A204.1 (cell line): ENCODE measurements at regions not wholly inside any gene's neighbourhood (a gene's known extent, or its start where the extent isn't known, plus 50 kb on each side); places are given as distances from the start of the nearest gene placed in this dataset.
"Not testable (repeated sequence)": the region's sequence is repeated elsewhere in the genome, so short reads cannot be mapped to it uniquely, and the experiment has no call there.

ENCODE experiments used
- FAIRE-seq: peaks from 2 replicates; lab custom pipeline; 2012; peaks lifted over from hg19 to GRCh38; lab: Jason Lieb, UNC

DNA sequence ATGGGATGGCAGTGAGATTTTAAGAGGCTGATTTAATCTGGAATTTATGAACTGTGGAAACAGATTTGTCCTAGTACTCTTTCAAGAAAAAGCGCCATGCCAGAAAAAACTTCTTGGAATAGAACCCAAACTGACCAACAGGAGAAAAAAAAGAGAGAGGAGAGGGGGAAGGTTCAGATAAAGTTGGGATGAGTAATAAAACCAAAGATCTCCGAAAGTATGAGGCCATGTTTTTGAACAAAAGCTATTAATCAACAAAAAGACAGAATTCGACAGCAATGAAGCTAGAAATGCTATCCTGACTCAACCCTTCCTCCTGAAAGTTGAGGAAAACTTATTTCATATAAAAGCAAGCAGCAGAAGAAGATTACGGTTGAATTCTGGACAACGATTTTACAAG is 135.5 kb downstream of the CEMIP2 start:
- no peak for FAIRE-seq

DNA sequence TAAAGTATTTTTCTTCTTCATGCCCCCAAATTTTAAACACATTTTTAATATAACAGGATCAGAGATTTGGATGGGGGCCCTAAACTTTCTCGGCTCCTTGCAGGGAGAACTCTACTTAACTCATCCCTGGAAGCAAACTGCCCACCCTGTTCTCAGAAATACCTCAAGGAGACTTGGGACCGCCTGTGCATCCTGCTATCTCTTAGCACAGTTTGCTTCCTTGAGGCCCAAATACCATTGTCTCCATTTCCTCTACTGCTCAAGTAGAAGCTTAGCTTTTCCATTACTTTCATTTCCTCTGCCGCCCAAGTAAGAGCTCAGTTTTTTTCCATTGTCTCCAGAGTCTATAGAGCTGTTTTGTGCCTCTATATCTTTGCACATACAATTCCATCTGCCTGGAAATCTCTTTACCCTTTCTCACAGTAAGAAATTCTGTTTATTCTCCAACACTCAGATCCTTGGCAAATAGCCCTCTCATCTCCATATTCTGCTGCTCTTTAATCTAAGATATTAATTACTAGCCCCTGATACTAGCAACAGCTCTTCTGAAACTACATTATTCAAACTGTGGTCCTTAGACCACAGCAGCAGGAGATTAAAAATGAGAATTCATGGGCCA is 137.8 kb downstream of the CEMIP2 start:
- FAIRE-seq: no peak

DNA sequence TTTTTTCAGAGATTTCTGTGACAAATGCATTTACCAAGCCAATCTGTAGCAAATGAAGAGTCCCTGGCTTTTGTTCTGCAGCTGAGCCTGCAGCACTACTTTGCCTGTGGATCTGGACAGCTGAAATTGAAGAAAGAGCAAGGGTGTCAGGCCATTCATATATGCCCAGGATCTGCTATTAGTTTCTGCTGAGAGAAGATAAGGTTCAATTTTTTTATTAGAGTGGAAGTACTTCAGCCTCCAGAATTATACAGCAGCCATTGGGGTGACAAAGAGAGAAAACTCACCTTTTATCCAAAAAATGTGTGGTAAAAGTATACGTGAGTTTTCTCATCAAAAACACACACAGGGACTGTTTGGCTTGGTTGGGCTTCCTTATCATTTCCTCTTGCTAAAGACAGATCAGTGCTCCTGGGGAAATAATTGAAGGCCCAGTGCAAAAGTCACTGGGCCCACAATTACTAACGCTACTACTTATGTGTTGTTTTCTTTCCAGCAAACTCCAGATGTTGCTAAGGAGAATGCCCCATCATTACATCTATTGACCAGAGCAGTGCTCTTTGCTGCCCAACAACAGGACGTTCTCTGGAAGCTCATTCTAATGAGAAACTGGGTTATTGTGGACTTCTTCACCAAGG is 138.6 kb downstream of the CEMIP2 start:
- FAIRE-seq: no peak

DNA sequence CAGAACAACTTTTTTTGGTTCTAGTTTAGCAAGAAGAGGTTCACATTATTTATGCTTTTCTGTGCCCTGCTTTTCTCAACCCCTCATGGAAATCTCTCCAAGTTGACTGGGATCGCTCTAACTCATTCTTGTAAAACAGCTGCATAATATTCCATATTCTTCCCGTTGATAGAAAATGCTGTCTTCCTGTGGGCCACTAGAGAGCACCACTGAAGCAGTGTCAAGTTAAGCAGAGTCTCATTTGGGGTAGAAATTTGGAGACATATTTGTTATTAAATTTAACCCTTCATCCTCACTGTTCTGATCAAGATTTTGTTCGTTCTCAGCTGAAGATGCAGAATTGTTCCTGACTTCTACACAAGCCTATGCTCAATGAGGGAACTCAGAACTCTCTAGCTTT is 140.1 kb downstream of the CEMIP2 start:
- no peak for FAIRE-seq

DNA sequence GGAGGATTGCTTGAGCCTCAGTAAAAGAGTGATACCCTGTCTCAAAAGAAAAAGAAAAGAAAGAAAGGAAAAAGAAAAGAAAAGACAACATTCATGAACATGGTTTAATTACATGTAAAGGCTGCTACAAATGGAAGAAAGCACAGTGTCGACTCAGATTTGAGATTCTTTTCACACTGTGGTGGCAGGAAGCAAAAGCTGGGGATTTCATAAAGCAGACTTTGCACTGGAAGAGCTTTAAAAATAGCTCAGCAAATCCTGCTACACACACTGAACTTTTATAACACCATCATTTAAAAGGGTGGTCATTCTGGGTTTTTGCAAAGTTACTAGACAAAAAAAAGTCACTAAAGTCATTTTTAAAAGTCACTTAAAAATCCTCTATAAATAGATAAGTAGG is 140.8 kb downstream of the CEMIP2 start:
- FAIRE-seq: no peak

DNA sequence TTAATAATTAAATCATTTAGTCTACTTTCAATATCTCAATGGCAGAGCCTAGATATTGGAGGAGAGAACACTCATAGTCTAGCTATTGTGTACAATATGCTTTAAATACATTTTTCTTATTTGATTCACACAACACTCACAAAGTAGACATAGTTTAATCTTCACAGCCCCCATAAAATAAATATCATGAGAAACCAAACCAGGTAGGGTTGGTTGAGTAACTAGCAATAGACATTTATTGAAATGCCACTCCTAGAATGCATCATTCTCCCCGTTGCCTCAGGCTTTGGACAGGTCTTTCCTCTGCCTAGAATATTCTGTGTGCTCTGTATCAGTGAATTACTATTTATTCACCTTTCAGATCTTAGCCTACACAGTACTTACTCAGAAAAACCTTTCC is 141.9 kb downstream of the CEMIP2 start:
- no peak for FAIRE-seq

DNA sequence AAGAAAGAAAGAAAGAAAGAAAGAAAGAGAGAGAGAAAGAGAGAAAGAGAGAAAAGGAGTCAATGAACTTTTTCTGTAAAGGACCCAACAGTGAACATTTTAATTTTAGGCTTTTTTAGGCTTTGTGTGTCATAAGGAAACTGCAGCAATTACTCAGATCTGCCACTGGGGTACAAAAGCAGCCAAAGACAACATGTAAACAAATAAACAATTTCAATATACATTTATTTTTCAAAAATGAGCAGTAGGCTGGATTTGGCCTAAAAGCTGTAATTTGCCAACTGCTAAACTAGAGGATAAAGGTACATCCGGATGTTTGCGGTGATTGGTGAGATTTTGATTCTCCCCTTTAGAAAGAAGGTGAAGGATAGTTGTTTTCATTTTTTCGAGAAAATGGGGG is 143.6 kb downstream of the CEMIP2 start:
- FAIRE-seq: no peak

DNA sequence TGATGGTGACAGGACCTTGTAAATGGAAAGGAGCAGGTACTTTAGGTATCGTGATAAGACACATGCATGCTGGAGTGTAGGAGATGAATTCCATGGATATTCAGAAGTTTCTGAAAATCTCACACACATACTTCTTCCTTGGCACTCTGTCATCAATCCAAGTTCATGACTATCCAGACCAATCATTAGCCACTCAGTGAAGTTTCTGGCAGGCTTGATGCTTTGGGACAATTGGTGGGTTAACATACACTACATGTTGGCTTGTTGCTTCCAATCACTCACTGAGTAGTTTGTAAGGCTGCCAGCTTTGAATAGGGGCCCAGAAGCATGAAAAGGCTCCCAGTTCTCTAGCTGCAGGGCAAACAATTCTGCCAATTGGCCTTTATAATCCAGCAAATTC is 147.6 kb downstream of the CEMIP2 start:
- FAIRE-seq: no peak

DNA sequence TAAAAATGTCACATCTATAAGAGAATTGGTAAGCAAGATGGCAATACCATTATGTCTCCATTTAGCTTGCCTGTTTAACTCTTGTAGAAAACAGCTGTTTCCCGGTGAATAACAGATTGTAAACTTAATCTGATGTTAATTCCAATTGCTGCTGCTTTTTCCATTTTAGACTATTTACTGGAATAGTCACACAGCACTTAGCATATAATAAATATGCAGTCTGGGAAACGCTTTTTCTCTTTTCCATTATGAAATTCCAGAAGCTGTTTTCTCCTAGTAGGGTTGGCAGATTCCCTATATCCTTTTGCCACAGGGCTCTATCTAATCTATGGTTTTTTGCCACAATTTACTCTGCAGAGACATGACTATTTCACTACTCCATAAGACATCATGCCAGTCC is 148.0 kb downstream of the CEMIP2 start:
- no peak for FAIRE-seq

DNA sequence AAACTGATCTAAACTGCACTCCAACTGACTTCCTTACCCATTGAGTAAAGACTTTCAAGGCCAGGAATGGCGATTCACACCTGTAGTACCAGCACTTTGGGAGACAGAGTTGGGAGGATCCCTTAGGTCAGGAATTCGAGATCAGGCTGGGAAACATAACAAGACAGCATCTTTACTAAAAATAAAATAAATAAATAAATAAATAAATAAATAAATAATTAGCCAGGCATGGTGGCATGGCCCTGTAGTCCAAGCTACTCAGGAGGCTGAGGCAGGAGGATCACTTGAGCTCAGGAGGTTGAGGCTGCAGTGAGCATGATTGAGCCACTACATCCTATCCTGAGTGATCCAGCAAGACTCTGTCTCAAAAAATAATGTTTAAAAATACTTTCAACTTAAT is 148.4 kb downstream of the CEMIP2 start:
- FAIRE-seq: no peak

DNA sequence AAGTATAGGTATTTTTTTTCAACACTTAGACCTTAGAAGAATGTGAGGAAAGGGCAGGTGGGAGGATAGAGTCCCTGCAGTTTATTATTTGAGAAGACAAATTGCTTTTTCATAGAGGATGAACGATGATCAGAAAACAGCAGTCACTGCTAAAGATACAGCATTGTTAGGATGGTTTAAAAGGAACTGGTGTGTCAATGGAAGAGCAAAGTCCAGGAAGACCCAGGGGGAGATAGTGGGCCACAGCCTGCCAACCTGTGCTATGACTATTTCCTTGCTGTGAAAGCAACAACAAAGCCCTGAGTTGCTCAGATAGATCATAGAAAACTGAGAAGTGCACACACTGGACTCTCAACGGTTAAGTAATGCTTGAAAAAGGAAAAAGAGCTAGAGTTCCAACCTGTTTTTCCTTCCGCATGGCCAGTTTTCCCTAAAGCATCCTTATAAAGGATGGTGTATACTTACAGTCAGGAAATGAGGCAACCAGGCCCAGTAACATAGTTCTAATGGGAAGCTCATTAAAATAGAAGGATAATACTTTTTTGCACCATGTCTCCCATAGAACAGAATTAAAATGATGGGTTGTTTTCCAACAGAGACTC is 153.8 kb downstream of the CEMIP2 start:
- no peak for FAIRE-seq

DNA sequence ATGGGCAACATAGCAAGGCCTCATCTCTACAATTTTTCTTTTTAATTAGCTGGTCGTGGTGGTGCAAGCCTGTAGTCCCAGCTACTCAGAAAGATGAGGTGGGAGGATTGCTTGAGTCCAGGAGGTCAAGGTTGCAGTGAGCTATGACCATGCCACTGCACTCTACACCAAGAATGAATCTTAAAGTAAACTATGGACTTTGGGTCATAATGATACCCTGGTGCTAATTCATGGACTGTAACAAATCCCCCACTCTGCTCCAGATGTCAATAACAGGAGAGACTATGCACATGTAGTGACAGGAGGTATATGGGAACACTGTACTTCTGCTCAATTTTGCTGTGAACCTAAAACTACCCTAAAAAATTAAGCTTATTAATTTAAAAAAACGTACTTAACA is 155.4 kb downstream of the CEMIP2 start:
- no peak for FAIRE-seq

DNA sequence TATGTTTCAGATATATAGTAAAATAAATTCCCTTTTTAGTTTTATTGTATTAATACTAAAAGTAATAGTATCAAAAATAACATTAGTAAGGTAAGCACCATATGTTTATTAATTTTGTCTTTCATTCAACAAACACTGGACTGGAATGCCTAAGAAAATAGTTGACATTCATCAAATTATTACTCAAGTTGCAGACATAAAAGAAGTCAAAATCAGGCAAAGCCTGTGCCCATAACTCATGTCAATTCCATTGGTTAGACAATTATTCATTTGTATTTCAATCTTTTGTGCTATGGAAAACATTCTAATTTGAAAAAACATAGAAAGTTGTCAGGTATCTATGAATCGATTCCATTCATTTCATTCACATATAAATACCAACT is 158.9 kb downstream of the CEMIP2 start:
- FAIRE-seq: no peak

DNA sequence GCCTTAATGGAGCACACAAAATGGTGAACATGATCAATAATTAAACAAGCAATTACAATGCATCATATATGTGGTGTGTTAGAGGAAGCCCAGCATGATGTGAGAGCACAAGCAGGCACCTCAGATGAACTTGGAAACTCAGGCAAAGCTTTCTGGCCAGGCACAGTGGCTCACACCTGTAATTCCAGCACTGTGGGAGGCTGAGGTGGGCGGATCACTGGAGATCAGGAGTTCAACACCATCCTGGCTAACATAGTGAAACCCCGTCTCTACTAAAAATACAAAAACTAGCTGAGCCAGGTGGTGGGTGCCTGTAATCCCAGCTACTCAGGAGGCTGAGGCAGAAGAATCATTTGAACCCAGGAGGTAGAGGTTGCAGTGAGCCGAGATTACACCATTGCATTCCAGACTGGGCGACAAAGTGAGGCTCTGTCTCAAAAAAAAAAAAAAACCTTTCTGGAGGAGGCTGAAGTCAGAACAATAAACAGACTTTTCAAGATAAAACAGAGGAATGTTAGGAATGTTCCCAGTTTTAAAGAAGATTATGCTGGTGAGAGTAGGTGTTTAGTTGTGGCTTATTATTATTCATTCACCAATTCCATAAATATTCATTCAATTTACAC is 159.4 kb downstream of the CEMIP2 start:
- FAIRE-seq: no peak

DNA sequence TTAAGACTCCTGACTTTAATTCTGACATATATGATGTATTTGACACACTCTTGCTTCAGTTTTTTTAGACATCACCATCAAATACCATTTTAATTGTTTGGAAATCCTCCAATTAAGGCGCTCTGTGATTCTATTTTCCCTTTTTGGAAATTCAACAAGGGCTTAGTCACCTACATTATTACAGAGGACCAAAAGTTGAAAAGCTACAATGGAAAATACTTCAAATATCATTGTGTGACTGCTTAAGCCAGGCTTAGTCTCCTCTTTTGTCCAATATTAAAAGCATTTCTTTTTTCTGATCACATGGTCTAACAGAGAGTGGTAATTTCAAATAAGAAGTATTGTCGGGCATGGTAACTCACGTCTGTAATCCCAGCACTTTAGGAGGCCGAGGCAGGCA is 160.3 kb downstream of the CEMIP2 start:
- no peak for FAIRE-seq

DNA sequence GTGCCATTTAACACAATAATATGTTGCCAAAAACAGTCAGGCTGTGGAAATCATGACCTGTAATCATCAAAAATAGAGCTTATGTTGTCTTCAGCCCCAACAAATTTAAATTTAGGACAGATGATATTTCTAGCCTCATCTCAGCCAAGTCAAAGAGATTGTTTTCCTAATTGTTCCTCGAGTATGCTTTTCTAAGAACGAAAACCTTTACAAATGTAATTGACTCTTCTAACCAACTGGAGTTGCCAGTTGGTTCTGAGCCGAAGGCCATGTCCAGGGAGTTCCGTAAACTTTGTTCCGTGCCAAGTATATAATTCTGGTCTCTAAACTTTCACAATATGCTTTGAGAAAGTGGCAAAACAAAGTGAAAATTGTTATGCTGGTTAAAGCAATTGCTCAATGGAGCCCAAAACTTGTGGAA is 160.8 kb downstream of the CEMIP2 start:
- no peak for FAIRE-seq

DNA sequence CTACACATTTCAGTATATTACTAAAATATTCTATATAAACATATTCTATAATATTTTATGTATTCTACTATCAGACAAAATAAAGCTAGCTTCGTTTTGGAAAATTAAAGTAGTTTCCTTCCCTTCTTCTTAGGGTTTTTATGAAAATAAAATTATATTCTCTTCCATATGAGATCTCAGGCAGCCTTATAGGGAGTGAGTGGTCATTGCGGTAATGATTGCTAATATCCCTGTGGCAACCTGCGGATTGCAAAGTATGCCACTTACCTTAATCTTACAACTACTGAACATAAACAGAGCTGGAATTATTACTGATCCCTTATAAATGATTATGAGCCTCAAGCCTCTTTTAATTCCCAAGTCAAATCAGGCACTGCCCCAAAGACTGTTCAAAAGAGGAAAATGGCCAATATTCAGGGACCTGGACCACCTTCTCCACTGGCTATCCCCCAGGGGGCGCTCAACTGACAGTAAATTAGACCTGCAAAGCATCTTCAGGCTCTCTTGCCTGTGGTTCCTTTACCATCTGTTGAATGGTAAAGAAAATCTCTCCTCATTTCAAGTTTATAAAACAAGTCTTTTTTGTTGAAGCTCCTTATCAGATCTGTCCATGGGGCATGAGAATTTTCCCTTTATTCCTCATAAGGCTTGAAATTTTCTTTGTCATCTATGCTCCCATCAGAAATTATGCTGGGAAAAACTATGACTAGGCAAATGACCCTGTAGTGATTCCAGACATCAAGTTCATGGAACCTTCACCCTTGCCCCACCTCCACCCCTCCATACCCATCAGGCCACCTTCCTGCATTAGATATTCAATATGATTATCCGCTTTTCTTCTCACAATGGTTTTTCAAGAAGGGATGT is 163.9 kb downstream of the CEMIP2 start:
- no peak for FAIRE-seq

DNA sequence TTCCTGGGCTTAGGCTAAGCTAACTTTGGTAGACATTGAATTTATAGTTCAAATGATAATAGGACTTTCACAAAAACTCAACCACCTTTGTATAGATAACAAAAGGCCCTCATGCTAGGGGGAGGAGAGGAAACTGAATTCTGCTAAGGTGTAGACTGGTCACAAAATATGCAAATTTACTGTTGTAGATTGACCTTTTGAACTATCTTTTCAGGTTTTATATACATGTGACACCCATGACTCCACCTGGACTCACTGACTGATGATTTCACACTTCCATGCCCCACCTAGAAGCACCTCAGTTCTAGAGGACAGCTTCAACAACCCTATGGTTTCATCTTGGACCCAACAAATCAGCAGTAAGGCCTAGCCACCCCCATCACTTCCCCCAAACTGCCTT is 165.7 kb downstream of the CEMIP2 start:
- FAIRE-seq: no peak

DNA sequence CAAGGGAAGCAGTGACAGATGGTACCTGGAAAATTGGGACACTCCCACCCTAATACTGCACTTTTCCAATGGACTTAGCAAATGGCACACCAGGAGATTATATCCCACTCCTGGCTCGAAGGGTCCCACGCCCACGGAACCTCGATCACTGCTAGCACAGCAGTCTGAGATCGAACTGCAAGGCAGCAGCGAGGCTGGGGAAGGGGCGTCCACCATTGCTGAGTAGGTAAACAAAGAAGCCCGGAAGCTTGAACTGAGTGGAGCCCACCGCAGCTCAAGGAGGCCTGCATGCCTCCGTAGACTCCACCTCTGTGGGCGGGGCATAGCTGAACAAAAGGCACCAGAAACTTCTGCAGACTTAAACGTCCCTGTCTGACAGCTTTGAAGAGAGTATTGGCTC is 172.6 kb downstream of the CEMIP2 start:
- not testable (repeated sequence) for FAIRE-seq

DNA sequence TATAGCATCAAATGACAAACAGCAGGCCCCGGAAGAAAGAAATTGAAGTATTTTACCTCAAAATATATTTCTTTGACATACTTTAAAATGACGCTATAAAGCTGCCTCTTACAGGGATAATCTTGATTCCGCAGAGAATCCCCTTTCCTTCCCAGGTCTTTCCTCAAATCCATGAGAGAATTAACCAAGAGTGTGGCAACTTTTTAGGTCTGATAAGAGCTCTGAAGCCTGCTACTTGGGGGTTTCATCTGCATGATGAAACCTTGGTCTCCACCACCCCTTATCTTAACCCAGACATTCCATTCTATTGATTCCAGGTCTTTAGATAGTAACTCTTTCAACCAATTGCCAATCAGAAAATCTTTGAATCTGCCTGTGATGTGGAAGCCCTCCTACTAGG is 173.8 kb downstream of the CEMIP2 start:
- FAIRE-seq: no peak

DNA sequence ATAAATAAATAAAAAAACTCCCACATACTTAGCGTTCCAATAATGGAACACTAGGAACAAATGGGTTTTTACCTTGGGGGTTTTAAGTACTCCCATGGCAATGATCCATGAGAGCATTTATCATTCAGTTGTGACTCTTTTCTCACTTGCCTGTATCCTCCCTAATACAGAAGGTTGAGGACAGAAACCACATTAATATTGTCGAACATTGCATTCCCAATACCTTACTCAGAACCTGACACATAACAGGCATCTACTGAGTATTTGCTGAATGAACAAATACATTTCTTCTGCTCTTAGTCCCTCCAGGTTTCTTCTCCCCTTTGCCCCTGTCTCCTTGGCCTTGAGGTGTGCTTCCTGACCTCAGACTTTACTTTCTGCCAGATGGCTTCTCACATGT is 175.9 kb downstream of the CEMIP2 start:
- FAIRE-seq: no peak

DNA sequence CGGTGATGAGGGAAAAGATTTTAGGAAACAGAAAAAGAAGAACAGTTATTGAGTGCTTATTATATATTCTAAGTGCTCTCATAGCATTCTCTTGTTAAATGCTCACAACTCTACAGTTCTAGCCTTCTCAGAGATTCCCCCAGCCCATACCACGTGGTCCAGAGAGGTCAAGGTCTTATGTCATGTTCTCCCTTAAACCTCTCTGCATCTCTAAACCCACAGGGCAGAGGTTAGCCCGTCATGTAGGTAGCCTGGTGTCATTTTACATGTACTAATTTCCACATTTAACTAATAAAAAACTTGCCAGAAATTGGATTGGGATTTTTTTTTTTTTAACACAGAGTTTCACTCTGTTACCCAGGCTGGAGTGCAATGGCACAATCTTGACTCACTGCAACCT is 178.0 kb downstream of the CEMIP2 start:
- FAIRE-seq: no peak

DNA sequence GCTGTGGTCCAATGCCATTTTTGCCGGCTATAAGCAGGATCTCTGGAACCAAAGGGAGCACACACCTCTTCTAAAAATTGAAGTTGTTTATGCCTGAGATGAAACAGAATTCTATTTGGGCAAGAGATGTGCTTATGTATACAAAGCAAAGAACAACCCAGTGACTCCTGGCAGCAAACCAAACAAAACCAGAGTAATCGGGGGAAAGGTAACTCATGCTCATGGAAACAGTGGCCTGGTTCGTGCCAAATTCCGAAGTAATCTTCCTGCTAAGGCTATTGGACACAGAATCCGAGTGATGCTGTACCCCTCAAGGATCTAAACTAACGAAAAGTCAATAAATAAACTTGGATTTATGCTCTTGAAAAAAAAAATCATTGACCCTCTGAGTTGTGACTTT is 178.7 kb downstream of the CEMIP2 start:
- no peak for FAIRE-seq
